Neutrophil (primary cell): ENCODE measurements at regions not wholly inside any gene's neighbourhood (a gene's known extent, or its start where the extent isn't known, plus 50 kb on each side); places are given as distances from the start of the nearest gene placed in this dataset.

Experiments used
- H3K27ac ChIP-seq: fragments of 200-600 bp; sonication (generic); 2 replicates; pipeline ENCODE4 v1.5.1; 2016; ENCODE audit warnings: mild to moderate bottlenecking, moderate library complexity
- H3K27me3 ChIP-seq: fragments of 200-600 bp; sonication (generic); 2 replicates; pipeline ENCODE4 v1.6.0; 2016; ENCODE audit warnings: mild to moderate bottlenecking
- H3K36me3 ChIP-seq: fragments of 200-600 bp; sonication (generic); 2 replicates; pipeline ENCODE4 v1.5.1; 2017
- H3K4me1 ChIP-seq, 2 experiments: fragments of 200-600 bp in 1 of 2; sonication (generic) in 1 of 2; 1 replicate in 1 of 2; 2 replicates in 1 of 2; pipeline versions ENCODE4 v1.5.1 to v1.6.1; 2013 to 2016; ENCODE audit warnings: low read depth in 1 of 2, low read length in 1 of 2, mild to moderate bottlenecking in 1 of 2, moderate library complexity in 1 of 2; ENCODE audit not compliant: control insufficient read depth in 1 of 2, insufficient read depth in 1 of 2
- H3K4me3 ChIP-seq, 2 experiments: fragments of 200-600 bp in 1 of 2; sonication (generic) in 1 of 2; 1 replicate in 1 of 2; 2 replicates in 1 of 2; pipeline ENCODE4 v1.5.1; 2013 to 2016; ENCODE audit warnings: low read depth in 1 of 2, low read length in 1 of 2, mild to moderate bottlenecking in 1 of 2, moderate library complexity in 1 of 2
- H3K9me3 ChIP-seq: fragments of 200-600 bp; sonication (generic); 2 replicates; pipeline ENCODE4 v1.5.1; 2016
- CTCF ChIP-seq: fragments of 200-600 bp; sonication (generic); IDR thresholded peaks from 2 replicates; pipeline ENCODE4 v1.5.1; 2016; ENCODE audit warnings: antibody characterized with exemption

- Histone ChIP-seq H3K4me3 (no peak overlapping the region), H3K27me3 (no peaks in the 10 kb centered on the region), H3K27ac (no peak overlapping the region), H3K4me1 (no peaks in the 10 kb centered on the region), H3K9me3 (no peaks in the 10 kb centered on the region), H3K36me3 (no peaks in the 10 kb centered on the region)
- TF ChIP-seq CTCF = no peak
Observed at GRCh38 chr1:194602184-194602583, 1415.8 kb upstream of the B3GALT2 start.

- H3K27ac ChIP-seq = no peak overlapping the region
- H3K4me1 ChIP-seq = no peaks in the 10 kb centered on the region
- TF ChIP-seq CTCF = no peak
- no peaks in the 10 kb centered on the region for H3K9me3 ChIP-seq
- H3K27me3 ChIP-seq = no peaks in the 10 kb centered on the region
- no peak overlapping the region for H3K4me3 ChIP-seq
- H3K36me3 ChIP-seq = no peaks in the 10 kb centered on the region
Observed at GRCh38 chr1:194600716-194601115, 1414.3 kb upstream of the B3GALT2 start.

- no peak overlapping the region for H3K27ac ChIP-seq
- H3K9me3 ChIP-seq = no peaks in the 10 kb centered on the region
- no peak for TF ChIP-seq CTCF
- H3K36me3 ChIP-seq = no peaks in the 10 kb centered on the region
- no peaks in the 10 kb centered on the region for H3K4me1 ChIP-seq
- no peak overlapping the region for H3K4me3 ChIP-seq
- no peaks in the 10 kb centered on the region for H3K27me3 ChIP-seq
Observed at GRCh38 chr1:194598098-194598497, 1411.7 kb upstream of the B3GALT2 start.

GRCh38 chr1:194586302-194586701 is 1399.9 kb upstream of the B3GALT2 start:
- H3K4me3 ChIP-seq = no peak overlapping the region
- no peak for TF ChIP-seq CTCF
- no peaks in the 10 kb centered on the region for H3K9me3 ChIP-seq
- no peaks in the 10 kb centered on the region for H3K27me3 ChIP-seq
- no peaks in the 10 kb centered on the region for H3K4me1 ChIP-seq
- H3K27ac ChIP-seq = no peak overlapping the region
- no peaks in the 10 kb centered on the region for H3K36me3 ChIP-seq

GRCh38 chr1:194584052-194584451 is 1397.6 kb upstream of the B3GALT2 start:
- H3K36me3 ChIP-seq = no peaks in the 10 kb centered on the region
- H3K4me1 ChIP-seq = no peaks in the 10 kb centered on the region
- H3K4me3 ChIP-seq = no peak overlapping the region
- no peak overlapping the region for H3K27ac ChIP-seq
- H3K9me3 ChIP-seq = no peaks in the 10 kb centered on the region
- no peak for TF ChIP-seq CTCF
- no peaks in the 10 kb centered on the region for H3K27me3 ChIP-seq

GRCh38 chr1:194570476-194570875 is 1384.1 kb upstream of the B3GALT2 start:
- no peak for TF ChIP-seq CTCF
- no peaks in the 10 kb centered on the region for H3K4me1 ChIP-seq
- no peak overlapping the region for H3K4me3 ChIP-seq
- no peak overlapping the region for H3K27ac ChIP-seq
- no peaks in the 10 kb centered on the region for H3K27me3 ChIP-seq
- peaks cover 4% of the 10 kb centered on the region for H3K9me3 ChIP-seq
- H3K36me3 ChIP-seq = no peaks in the 10 kb centered on the region
